ENCODE measurements at regions not wholly inside any gene's neighbourhood (a gene's known extent, or its start where the extent isn't known, plus 50 kb on each side); places are given as distances from the start of the nearest gene placed in this dataset.

GRCh38 chr12:75725521-75726111 lies 214.2 kb upstream of the KRR1 start:
- DNase-seq (ENCODE audit: low read depth in 2 of 2), result no peak

GRCh38 chr12:75724928-75725312 lies 213.5 kb upstream of the KRR1 start:
- no peak for DNase-seq (ENCODE audit: low read depth in 2 of 2)

DNA sequence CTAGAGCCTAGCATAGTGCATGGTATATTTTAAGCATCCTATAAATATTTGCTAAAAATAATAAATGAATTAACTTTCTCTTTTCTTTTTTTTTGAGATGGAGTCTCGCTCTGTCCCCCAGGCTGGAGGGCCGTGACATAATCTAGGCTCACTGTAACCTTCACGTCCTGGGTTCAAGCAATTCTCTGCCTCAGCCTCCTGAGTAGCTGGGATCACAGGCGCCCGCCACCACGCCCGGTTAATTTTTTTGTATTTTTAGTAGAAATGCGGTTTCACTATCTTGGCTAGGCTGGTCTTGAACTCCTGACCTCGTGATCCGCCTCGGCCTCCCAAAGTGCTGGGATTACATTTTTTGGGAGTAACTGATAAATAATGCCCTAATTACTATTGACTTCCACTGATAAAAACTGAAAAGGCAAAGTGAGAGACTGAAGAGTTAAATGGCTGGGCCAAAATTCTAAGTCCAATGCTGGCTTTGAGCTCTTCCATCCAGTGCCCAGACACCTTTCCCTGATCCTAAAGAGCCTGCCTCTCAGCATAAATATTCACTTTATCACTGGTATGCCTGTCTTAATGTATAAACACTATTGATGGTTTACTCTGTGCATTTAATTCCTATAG lies 213.0 kb upstream of the KRR1 start:
- no peak for DNase-seq (ENCODE audit: low read depth in 2 of 2)

DNA sequence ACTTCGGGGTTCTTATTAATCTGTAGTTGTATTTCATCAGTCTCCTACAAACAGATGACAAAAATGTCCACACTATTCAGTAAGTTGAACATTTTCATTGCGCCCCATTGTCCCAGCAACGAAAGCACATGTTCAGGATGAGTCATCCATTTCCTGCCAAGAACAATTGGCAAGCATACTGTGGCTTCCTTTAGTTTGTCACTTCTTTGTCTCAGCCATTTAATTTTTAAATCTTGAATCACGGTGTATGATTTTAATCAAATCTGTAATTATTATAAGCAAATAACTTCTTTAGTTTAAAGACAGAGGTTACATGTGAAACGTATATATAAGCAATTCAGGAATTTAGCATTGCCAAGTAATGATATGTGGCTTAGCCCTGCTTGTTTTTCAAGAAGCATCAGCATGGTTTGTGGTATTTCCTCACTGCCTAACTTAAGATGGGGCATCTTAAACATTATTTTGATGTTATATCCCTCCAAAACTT lies 211.3 kb upstream of the KRR1 start:
- DNase-seq (ENCODE audit: low read depth in 2 of 2), result peak in 1 of 2 donors; percentile 25

- no peak for DNase-seq (ENCODE audit: low read depth in 2 of 2)
These were observed 210.4 kb upstream of the KRR1 start for GRCh38 chr12:75721796-75722195.

GRCh38 chr12:75720812-75721641 lies 209.6 kb upstream of the KRR1 start:
- no peak for DNase-seq (ENCODE audit: low read depth in 2 of 2)

DNA sequence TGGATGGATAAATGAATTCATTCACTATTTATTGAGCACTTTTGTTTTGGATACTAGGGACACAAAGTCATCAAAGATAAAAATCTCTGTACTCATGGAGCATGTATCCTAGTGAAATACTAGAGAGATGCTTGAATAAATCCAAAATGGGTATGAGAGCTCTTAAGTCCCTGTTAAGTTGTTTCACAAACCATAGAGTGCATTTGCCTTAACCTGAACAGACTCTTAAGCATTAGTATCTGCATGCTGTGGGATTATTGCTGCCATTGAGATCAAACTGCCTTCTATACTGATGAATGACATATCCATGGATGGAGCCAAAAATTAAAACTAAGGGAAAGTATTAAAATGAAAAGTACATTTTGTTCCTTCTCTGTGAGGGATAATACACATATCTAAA lies 206.5 kb upstream of the KRR1 start:
- no peak for DNase-seq (ENCODE audit: low read depth in 2 of 2)

DNA sequence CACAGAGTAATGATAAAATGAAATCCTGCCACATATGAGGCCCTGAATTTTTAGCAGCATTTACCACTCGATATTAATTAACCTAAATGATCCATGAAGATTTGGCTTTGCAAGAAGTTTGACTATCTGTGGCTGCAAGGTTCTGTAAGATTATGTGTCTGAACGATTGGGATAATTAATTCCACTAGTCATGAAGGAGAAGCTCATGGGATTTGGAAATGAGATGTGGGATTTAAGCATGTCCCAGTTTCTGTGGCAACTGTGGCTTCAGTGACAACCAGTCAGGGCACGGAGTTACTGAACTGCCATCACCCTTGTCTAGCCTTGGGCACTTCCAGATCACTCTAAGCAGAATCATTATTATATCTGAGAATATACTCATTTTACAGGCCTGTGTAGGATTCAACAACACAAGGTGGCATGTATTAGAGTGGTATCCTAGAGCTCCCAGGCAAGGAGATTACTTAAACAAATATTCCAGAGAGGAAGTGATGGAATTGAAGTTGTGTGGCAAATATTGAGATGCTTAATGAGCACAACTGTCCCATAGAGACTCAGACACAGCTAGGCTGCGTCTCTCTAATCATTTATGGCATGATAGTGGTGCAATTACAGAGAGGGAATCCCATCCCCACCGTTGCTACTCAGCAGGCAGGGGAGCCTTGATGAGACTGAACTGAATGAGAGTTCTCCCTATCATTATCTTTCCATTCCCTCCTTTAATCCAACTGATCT lies 205.0 kb upstream of the KRR1 start:
- no peak for DNase-seq (ENCODE audit: low read depth in 2 of 2)

DNA sequence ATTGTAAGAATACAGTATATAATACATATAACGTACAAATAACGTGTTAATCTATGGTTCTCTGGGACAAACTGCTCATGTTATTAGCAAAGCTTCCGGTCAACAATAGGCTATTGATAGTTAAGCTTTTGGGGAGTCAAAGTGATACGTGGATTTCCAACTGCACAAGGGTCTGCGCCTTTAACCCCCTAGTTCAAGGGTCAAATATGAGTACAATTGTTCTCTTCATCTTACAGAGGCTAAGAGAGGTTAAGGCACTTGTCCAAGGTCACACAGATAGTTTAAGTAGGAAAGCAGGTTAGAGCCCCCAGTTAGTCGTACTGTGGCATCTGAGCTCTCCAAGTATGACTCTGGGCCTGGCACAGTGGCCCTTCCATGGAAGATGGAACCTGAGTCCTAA lies 204.3 kb upstream of the KRR1 start:
- DNase-seq (ENCODE audit: low read depth in 2 of 2), result no peak

DNA sequence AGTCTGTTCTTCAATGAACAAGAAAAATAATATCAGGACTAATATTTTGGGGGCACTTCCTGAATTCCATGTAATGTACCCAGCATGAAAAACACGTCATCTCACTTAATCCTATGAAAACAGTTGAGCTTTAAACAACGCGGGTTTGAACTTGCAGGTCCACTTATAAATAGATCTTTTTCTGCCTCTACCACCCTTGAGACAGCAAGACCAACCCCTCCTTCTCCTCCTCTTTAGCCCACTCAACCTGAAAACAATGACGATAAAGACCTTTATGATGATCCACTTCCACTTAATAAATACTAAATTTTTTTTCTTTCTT lies 203.9 kb upstream of the KRR1 start:
- DNase-seq (ENCODE audit: low read depth in 2 of 2), result no peak

GRCh38 chr12:75714462-75715322 lies 203.3 kb upstream of the KRR1 start:
- DNase-seq (ENCODE audit: low read depth in 2 of 2), result no peak

- DNase-seq (ENCODE audit: low read depth in 2 of 2), result no peak
These were observed 202.0 kb upstream of the KRR1 start for GRCh38 chr12:75713434-75713833.

GRCh38 chr12:75712223-75712622 lies 200.8 kb upstream of the KRR1 start:
- DNase-seq (ENCODE audit: low read depth in 2 of 2), result no peak

DNA sequence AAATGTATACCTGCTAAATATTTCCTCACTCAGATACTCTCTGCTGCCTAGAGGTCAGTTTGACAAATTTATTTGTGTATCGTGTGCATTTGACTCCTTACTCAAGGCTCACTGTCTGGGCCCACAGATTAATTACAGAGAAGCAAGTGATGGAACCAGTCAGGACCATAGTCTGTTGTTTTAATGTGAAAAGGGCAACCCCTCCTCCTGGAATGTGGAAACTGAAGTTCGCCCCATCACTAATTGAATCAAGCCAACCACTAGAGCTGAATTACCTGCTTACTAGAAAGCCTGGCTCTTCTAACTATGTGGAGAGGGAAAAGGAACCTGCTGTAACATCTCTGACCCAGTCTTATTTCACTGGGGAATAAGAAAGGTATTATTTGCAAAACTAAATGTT lies 199.9 kb upstream of the KRR1 start:
- DNase-seq (ENCODE audit: low read depth in 2 of 2), result no peak

- no peak for DNase-seq (ENCODE audit: low read depth in 2 of 2)
These were observed 199.1 kb upstream of the KRR1 start for GRCh38 chr12:75710361-75711069.

DNA sequence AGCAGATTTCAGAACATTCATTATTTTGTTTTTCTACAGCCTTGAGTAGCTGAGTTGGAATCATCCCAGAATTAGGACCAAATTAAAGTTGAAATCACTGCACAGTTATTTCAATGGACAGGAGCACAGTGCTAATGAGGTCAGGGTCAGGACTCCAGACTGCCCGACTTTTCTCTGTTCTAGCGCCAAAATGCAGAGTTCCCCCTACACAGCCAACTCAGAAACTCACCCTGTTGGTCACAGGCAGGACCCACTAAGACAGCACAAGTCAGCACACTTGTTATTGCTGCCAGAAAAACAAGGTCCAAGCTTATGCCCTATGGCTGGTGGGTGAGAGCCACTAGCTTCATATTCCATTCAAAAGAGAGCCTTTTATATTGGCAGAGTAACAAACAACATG lies 198.1 kb upstream of the KRR1 start:
- no peak for DNase-seq (ENCODE audit: low read depth in 2 of 2)

DNA sequence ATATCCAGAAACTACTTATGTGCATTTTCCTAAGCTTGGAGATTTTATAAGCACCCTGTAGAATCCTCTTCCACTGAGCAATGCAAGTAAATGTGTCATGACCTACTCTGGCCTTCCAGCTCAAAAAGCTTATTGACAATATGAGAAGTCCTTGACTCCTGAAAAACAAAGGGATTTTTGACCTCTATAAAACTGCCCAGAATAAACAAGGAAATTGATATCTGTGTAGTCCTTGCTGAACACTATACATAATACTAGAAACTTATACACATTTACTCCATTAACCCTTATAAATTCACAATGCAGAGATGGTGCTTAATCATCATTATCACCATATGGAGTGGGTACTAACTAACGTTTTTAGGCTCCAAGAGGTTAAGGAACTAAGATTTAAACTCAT lies 197.4 kb upstream of the KRR1 start:
- no peak for DNase-seq (ENCODE audit: low read depth in 2 of 2)

GRCh38 chr12:75707983-75708382 lies 196.6 kb upstream of the KRR1 start:
- DNase-seq (ENCODE audit: low read depth in 2 of 2), result no peak

DNA sequence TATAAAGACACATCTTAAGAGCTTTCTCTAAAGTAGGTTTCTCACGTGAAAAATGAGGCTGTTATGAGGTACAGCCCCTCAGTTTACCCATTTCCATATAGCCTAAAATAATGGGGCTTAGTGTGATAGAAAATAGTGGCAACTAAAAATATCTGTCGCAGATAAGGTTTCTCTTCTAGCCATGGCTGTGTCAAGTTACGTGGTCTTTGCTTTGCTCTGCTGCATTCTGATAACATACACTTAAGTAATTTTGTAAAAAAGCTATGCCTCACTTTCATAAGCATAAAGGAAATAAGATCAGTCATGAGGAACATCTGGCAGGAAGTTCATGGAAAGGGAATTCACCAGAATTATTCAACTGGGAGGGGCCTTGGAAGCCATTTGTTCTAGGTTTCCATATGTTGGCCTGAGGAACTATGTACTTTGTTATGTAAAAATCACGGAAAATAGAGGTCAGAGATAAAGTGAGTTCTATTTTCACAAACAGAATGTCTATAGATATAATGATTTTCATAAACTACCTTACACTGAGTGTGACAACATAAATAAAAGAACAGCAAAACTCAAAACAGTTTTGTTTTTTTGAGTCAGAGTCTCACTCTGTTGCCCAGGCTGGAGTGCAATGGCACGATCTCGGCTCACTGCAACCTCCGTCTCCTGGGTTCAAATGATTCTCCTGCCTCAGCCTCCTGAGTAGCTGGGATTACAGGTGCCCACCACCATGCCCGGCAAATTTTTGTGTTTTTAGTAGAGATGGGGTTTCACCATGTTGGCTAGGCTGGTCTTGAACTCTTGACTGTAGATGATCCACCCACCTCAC lies 195.6 kb upstream of the KRR1 start:
- no peak for DNase-seq (ENCODE audit: low read depth in 2 of 2)

Measured in stimulated activated CD4-positive, alpha-beta T cell treated with anti-CD3 and anti-CD28 coated beads, Interleukin-15, amount 100 ng/mL, for 48 hours (primary cell).